Trophoblast cell (in vitro differentiated cells and primary cell): ENCODE measurements at regions not wholly inside any gene's neighbourhood (a gene's known extent, or its start where the extent isn't known, plus 50 kb on each side); places are given as distances from the start of the nearest gene placed in this dataset.

Experiments used
- DNase-seq, 2 donors: peaks; one replicate each; pipeline ENCODE4 v3.0.0-alpha.2; 2016
- H2AFZ ChIP-seq: 2 replicates; pipeline ENCODE4 v1.6.1; 2013; ENCODE audit warnings: low read length, moderate library complexity, mild to moderate bottlenecking; ENCODE audit not compliant: insufficient read depth, poor library complexity
- H2AK5ac ChIP-seq: 2 replicates; pipeline ENCODE4 v1.6.1; 2013; ENCODE audit warnings: mild to moderate bottlenecking, low read length
- H2BK120ac ChIP-seq: 2 replicates; pipeline ENCODE4 v1.6.1; 2013; ENCODE audit warnings: low read length, mild to moderate bottlenecking, moderate library complexity; ENCODE audit not compliant: insufficient read depth, poor library complexity
- H2BK12ac ChIP-seq: 2 replicates; pipeline ENCODE4 v1.6.1; 2013; ENCODE audit warnings: mild to moderate bottlenecking, low read length, moderate library complexity
- H2BK5ac ChIP-seq: 2 replicates; pipeline ENCODE4 v1.6.1; 2013; ENCODE audit warnings: low read length, low read depth, moderate library complexity, mild to moderate bottlenecking; ENCODE audit not compliant: poor library complexity
- H3K14ac ChIP-seq: 2 replicates; pipeline ENCODE4 v1.6.1; 2013; ENCODE audit warnings: mild to moderate bottlenecking, low read length
- H3K18ac ChIP-seq: 2 replicates; pipeline ENCODE4 v1.6.1; 2013; ENCODE audit warnings: mild to moderate bottlenecking, low read length
- H3K23ac ChIP-seq: 2 replicates; pipeline ENCODE4 v1.6.1; 2013; ENCODE audit warnings: low read length
- H3K27ac ChIP-seq: 2 replicates; pipeline ENCODE4 v1.5.1; 2013; ENCODE audit warnings: low read depth, mild to moderate bottlenecking, inconsistent platforms, low read length, moderate library complexity
- H3K27me3 ChIP-seq: 2 replicates; pipeline ENCODE4 v1.6.1; 2013; ENCODE audit warnings: inconsistent platforms, mild to moderate bottlenecking, low read length, moderate library complexity; ENCODE audit not compliant: insufficient read depth
- H3K36me3 ChIP-seq, 2 experiments: 1 replicate in 1 of 2; 2 replicates in 1 of 2; pipeline ENCODE4 v1.6.1; 2013; ENCODE audit warnings: low read length in 2 of 2, mild to moderate bottlenecking in 2 of 2, moderate library complexity in 1 of 2; ENCODE audit not compliant: insufficient read depth in 2 of 2, control insufficient read depth in 1 of 2
- H3K4ac ChIP-seq: 2 replicates; pipeline ENCODE4 v1.6.1; 2013; ENCODE audit warnings: low read depth, mild to moderate bottlenecking, low read length, moderate library complexity
- H3K4me1 ChIP-seq, 2 experiments: 1 replicate in 1 of 2; 2 replicates in 1 of 2; pipeline ENCODE4 v1.6.1; 2013; ENCODE audit warnings: low read length in 2 of 2, mild to moderate bottlenecking in 2 of 2, moderate library complexity in 1 of 2; ENCODE audit not compliant: insufficient read depth in 2 of 2, control insufficient read depth in 1 of 2
- H3K4me2 ChIP-seq: 2 replicates; pipeline ENCODE4 v1.6.1; 2013; ENCODE audit warnings: inconsistent platforms, mild to moderate bottlenecking, low read length, moderate library complexity
- H3K4me3 ChIP-seq: 2 replicates; pipeline ENCODE4 v1.5.1; 2013; ENCODE audit warnings: mild to moderate bottlenecking, low read depth, low read length, inconsistent platforms
- H3K79me1 ChIP-seq: one replicate; pipeline ENCODE4 v1.6.1; 2013; ENCODE audit warnings: low read length
- H3K79me2 ChIP-seq: 2 replicates; pipeline ENCODE4 v1.6.1; 2013; ENCODE audit warnings: low read length, mild to moderate bottlenecking; ENCODE audit not compliant: control insufficient read depth, insufficient read depth, poor library complexity
- H3K9ac ChIP-seq: 2 replicates; pipeline ENCODE4 v1.6.1; 2013; ENCODE audit warnings: mild to moderate bottlenecking, low read length
- H3K9me3 ChIP-seq: 2 replicates; pipeline ENCODE4 v1.6.1; 2013; ENCODE audit warnings: low read depth, mild to moderate bottlenecking, control low read depth, inconsistent platforms, low read length; ENCODE audit not compliant: insufficient read depth
- H4K12ac ChIP-seq: 2 replicates; pipeline ENCODE4 v1.6.1; 2013; ENCODE audit warnings: low read depth, mild to moderate bottlenecking, low read length, moderate library complexity
- H4K8ac ChIP-seq: 2 replicates; pipeline ENCODE4 v1.6.1; 2013; ENCODE audit warnings: low read depth, mild to moderate bottlenecking, low read length, moderate library complexity
- H4K91ac ChIP-seq: one replicate; pipeline ENCODE4 v1.6.1; 2013; ENCODE audit warnings: low read depth, mild to moderate bottlenecking, low read length, moderate library complexity
- WGBS: extraction: QIAGEN DNeasy Blood & Tissue Kit; methylation state at CpG from one replicate; pipeline ENCODE4 v1.1.7; 2013; ENCODE audit warnings: missing lambda C conversion rate; ENCODE audit not compliant: insufficient read length, insufficient coverage; ENCODE audit errors: extremely low coverage; 5-methylcytosine and 5-hydroxymethylcytosine counted together

GRCh38 chr2:212864186-212864585 lies 287.2 kb downstream of the IKZF2 start:
- Histone ChIP-seq H3K23ac (no peak overlapping the region), H3K79me2 (no peaks in the 10 kb centered on the region), H2BK5ac (no peak overlapping the region), H2BK12ac (no peak overlapping the region), H3K9me3 (peaks cover 2% of the 10 kb centered on the region), H3K14ac (no peak overlapping the region), H3K4me1 (no peaks in the 10 kb centered on the region), H3K27me3 (no peaks in the 10 kb centered on the region), H2AK5ac (no peak overlapping the region), H2BK120ac (no peak overlapping the region), H3K9ac (no peak overlapping the region), H2AFZ (no peak overlapping the region), H4K91ac (no peak overlapping the region), H3K18ac (no peak overlapping the region), H3K36me3 (peaks cover 0 to 3% of the 10 kb centered on the region in 2 experiments), H3K4me3 (no peak overlapping the region), H3K4me2 (no peak overlapping the region), H4K8ac (no peak overlapping the region), H3K4ac (no peak overlapping the region), H4K12ac (no peak overlapping the region), H3K79me1 (no peaks in the 10 kb centered on the region), H3K27ac (no peak overlapping the region)
- no CpG with 5 or more reads among the region's 2 CpGs for WGBS
- no peak for DNase-seq

GRCh38 chr2:212863185-212863588 lies 288.2 kb downstream of the IKZF2 start:
- WGBS, result no CpG with 5 or more reads among the region's 5 CpGs
- Histone ChIP-seq H4K12ac (no peak overlapping the region), H3K14ac (no peak overlapping the region), H3K18ac (no peak overlapping the region), H2BK5ac (no peak overlapping the region), H3K23ac (no peak overlapping the region), H2BK12ac (no peak overlapping the region), H2BK120ac (no peak overlapping the region), H3K9me3 (peaks cover 2% of the 10 kb centered on the region), H3K4me2 (no peak overlapping the region), H3K79me2 (no peaks in the 10 kb centered on the region), H3K27me3 (no peaks in the 10 kb centered on the region), H2AK5ac (no peak overlapping the region), H3K36me3 (peaks cover 0 to 3% of the 10 kb centered on the region in 2 experiments), H3K79me1 (no peaks in the 10 kb centered on the region), H3K4me3 (no peak overlapping the region), H4K8ac (no peak overlapping the region), H3K4me1 (no peaks in the 10 kb centered on the region), H2AFZ (no peak overlapping the region), H3K9ac (no peak overlapping the region), H3K4ac (no peak overlapping the region), H4K91ac (no peak overlapping the region), H3K27ac (no peak overlapping the region)
- DNase-seq, result peak; percentile 42 to 73

- Histone ChIP-seq H2BK120ac (no peak overlapping the region), H2AK5ac (no peak overlapping the region), H3K9me3 (peaks cover 2% of the 10 kb centered on the region), H4K8ac (no peak overlapping the region), H2BK12ac (no peak overlapping the region), H4K12ac (no peak overlapping the region), H3K4me3 (no peak overlapping the region), H3K14ac (no peak overlapping the region), H3K36me3 (peaks cover 0 to 1% of the 10 kb centered on the region in 2 experiments), H3K4ac (no peak overlapping the region), H2AFZ (no peak overlapping the region), H4K91ac (no peak overlapping the region), H3K4me1 (no peaks in the 10 kb centered on the region), H3K79me1 (no peaks in the 10 kb centered on the region), H3K27ac (no peak overlapping the region), H2BK5ac (no peak overlapping the region), H3K4me2 (no peak overlapping the region), H3K18ac (no peak overlapping the region), H3K79me2 (no peaks in the 10 kb centered on the region), H3K27me3 (no peaks in the 10 kb centered on the region), H3K9ac (no peak overlapping the region), H3K23ac (no peak overlapping the region)
- no CpG with 5 or more reads among the region's 1 CpG for WGBS
- no peak for DNase-seq
These were observed 292.9 kb downstream of the IKZF2 start for GRCh38 chr2:212858496-212858895.

GRCh38 chr2:212854771-212855170 lies 296.6 kb downstream of the IKZF2 start:
- Histone ChIP-seq H3K9ac (no peak overlapping the region), H2BK120ac (no peak overlapping the region), H2BK5ac (no peak overlapping the region), H2BK12ac (no peak overlapping the region), H3K4me3 (no peak overlapping the region), H3K36me3 (no peaks in the 10 kb centered on the region), H3K18ac (no peak overlapping the region), H3K79me2 (no peaks in the 10 kb centered on the region), H3K27me3 (no peaks in the 10 kb centered on the region), H3K4ac (no peak overlapping the region), H3K23ac (no peak overlapping the region), H2AK5ac (no peak overlapping the region), H2AFZ (no peak overlapping the region), H3K4me2 (no peak overlapping the region), H4K8ac (no peak overlapping the region), H3K9me3 (no peaks in the 10 kb centered on the region), H4K12ac (no peak overlapping the region), H3K79me1 (no peaks in the 10 kb centered on the region), H4K91ac (no peak overlapping the region), H3K27ac (no peak overlapping the region), H3K14ac (no peak overlapping the region), H3K4me1 (no peaks in the 10 kb centered on the region)
- DNase-seq, result peak; percentile 10 to 44
- WGBS, result no CpG with 5 or more reads among the region's 4 CpGs
